Stomach (tissue), 8 donors: ENCODE measurements at regions not wholly inside any gene's neighbourhood (a gene's known extent, or its start where the extent isn't known, plus 50 kb on each side); places are given as distances from the start of the nearest gene placed in this dataset.

Experiments
- DNase-seq, 2 donors: peaks; one replicate each; pipeline versions ENCODE4 v3.0.0 to v3.0.0-alpha.2; 2013 to 2019
- H3K27ac ChIP-seq, 5 donors: fragments of 200-600 bp in 4 of 5; sonication (generic) in 4 of 5; one replicate each; pipeline ENCODE4 v1.5.1; 2013 to 2019; ENCODE audit warnings: mild to moderate bottlenecking in 1 of 5, moderate library complexity in 1 of 5
- H3K27me3 ChIP-seq, 3 donors: fragments of 200-600 bp; sonication (generic); one replicate each; pipeline ENCODE4 v1.5.1; 2017 to 2019; ENCODE audit warnings: mixed run types in 1 of 3
- H3K36me3 ChIP-seq, 4 donors: fragments of 200-600 bp; sonication (generic); 1 replicate in 3 of 4; 2 replicates in 1 of 4; pipeline ENCODE4 v1.5.1; 2016 to 2019
- H3K4me1 ChIP-seq, 4 donors: fragments of 200-600 bp; sonication (generic); one replicate each; pipeline ENCODE4 v1.5.1; 2016 to 2019
- H3K4me3 ChIP-seq, 4 donors: fragments of 200-600 bp; sonication (generic) in 3 of 4; one replicate each; pipeline ENCODE4 v1.5.1; 2016 to 2019; ENCODE audit warnings: mild to moderate bottlenecking in 1 of 4
- H3K9me3 ChIP-seq, 4 donors: fragments of 200-600 bp; sonication (generic); one replicate each; pipeline ENCODE4 v1.5.1; 2016 to 2019
- EP300 ChIP-seq: sonication (generic); formaldehyde crosslinking; IDR thresholded peaks from one replicate; pipeline ENCODE4 v1.6.1; 2017; ENCODE audit warnings: antibody characterized with exemption
- POLR2A ChIP-seq, 4 donors: fragments of 450-650 bp; IDR thresholded peaks; one replicate each; pipeline ENCODE4 v1.6.1; 2016; ENCODE audit warnings: antibody characterized with exemption in 4 of 4, control low read depth in 2 of 4, mild to moderate bottlenecking in 1 of 4, moderate library complexity in 1 of 4
- POLR2AphosphoS5 ChIP-seq, 3 donors: sonication (generic); formaldehyde crosslinking; IDR thresholded peaks; one replicate each; pipeline ENCODE4 v1.6.1; 2016; ENCODE audit warnings: antibody characterized with exemption in 3 of 3
- WGBS, 5 donors: extraction: QIAGEN DNeasy Blood & Tissue Kit in 3 of 5; methylation state at CpG; one replicate each; pipeline versions ENCODE4 v1.1.5 to v1.1.7; 2013 to 2018; 5-methylcytosine and 5-hydroxymethylcytosine counted together
- intact Hi-C: fragments of 100-400 bp; cut with DNase I; formaldehyde crosslinking; loops from one replicate; pipeline ENCODE4 v1.15.1; 2023; ENCODE audit warnings: low total_unique reads
- TF ChIP-seq, protein P1 (sequence below), 7 experiments: fragments of 450-650 bp in 4 of 7; fragments of 200-600 bp in 3 of 7; sonication (generic) in 3 of 7; IDR thresholded peaks; one replicate each; pipeline ENCODE4 v1.5.1; 2016 to 2019; ENCODE audit warnings: antibody characterized with exemption in 7 of 7, control low read depth in 2 of 7, mild to moderate bottlenecking in 1 of 7
- donor health status: healthy with polysubstance abuse.
- donor health status: Bipolar disorder and iron deficiency.
- donor health status: healthy.

DNA sequence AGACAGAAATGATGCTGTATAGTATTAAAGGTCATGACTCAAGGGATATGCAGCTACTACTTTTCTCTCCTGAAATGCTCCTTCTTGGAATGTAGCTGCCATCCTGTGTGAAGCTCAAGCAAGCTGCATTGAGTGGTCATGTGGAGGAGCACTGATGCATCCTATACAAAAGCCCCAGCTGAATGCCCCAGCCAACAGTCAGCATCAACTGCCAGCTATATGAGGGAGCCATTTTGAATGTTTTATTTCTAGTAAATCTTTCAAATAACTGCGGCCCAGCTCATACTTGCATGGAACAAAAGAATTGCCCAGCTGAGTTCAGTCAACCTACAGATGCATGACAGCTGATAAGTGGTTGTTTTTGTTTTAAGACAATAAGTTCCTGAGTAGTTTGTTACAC, 165.0 kb upstream of the GEMIN8 start:
- 74 to 92% (median 90%) methylated on average over 1 of the region's 1 CpG for WGBS, 5 donors
- intact Hi-C loops = no loop called here
- Histone ChIP-seq H3K27ac (no peak overlapping the region), H3K4me1 (no peaks in the 10 kb centered on the region), H3K36me3 (no peaks in the 10 kb centered on the region), H3K9me3 (peaks cover 0 to 9% (median 0%) of the 10 kb centered on the region in 4 donors), H3K27me3 (no peaks in the 10 kb centered on the region), H3K4me3 (no peak overlapping the region)
- TF ChIP-seq, protein P1, sequence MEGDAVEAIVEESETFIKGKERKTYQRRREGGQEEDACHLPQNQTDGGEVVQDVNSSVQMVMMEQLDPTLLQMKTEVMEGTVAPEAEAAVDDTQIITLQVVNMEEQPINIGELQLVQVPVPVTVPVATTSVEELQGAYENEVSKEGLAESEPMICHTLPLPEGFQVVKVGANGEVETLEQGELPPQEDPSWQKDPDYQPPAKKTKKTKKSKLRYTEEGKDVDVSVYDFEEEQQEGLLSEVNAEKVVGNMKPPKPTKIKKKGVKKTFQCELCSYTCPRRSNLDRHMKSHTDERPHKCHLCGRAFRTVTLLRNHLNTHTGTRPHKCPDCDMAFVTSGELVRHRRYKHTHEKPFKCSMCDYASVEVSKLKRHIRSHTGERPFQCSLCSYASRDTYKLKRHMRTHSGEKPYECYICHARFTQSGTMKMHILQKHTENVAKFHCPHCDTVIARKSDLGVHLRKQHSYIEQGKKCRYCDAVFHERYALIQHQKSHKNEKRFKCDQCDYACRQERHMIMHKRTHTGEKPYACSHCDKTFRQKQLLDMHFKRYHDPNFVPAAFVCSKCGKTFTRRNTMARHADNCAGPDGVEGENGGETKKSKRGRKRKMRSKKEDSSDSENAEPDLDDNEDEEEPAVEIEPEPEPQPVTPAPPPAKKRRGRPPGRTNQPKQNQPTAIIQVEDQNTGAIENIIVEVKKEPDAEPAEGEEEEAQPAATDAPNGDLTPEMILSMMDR (IDR thresholded peaks at IDR 0.05) = no peak
- TF ChIP-seq POLR2AphosphoS5 (IDR thresholded peaks at IDR 0.05) = no peak
- no peak for DNase-seq

DNA sequence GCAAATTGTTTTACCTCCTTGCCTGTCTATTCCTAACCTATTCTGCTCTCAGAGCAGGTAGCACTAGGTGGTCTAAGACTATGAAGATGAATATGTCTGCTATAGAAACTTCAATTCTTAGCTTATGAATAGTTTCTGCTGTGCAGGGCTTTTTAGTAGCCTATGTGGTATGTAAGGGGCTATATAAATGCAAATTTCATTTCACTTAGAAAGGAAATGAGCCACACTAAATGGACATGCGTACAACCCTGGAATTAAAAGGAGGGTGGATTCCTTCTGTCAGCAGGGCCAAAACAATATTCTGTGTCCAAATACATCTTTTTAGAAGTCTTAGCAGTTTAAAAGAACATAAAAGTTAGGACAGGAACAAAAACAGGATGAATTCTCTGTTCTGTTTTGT, 163.9 kb upstream of the GEMIN8 start:
- no peaks in the 10 kb centered on the region for H3K36me3 ChIP-seq
- WGBS, 5 donors = 86 to 100% (median 94%) methylated on average over 1 of the region's 1 CpG
- TF ChIP-seq EP300 (no peak), POLR2AphosphoS5 (IDR thresholded peaks at IDR 0.05) (no peak), POLR2A (IDR thresholded peaks at IDR 0.05) (no peak)
- TF ChIP-seq, protein P1 (IDR thresholded peaks at IDR 0.05) = no peak
- H3K27ac ChIP-seq = no peak overlapping the region
- DNase-seq = no peak
- intact Hi-C loops = no loop called here
- H3K27me3 ChIP-seq = no peaks in the 10 kb centered on the region
- H3K4me3 ChIP-seq = no peak overlapping the region
- no peaks in the 10 kb centered on the region for H3K4me1 ChIP-seq
- H3K9me3 ChIP-seq = peaks cover 0 to 15% (median 3%) of the 10 kb centered on the region in 4 donors

DNA sequence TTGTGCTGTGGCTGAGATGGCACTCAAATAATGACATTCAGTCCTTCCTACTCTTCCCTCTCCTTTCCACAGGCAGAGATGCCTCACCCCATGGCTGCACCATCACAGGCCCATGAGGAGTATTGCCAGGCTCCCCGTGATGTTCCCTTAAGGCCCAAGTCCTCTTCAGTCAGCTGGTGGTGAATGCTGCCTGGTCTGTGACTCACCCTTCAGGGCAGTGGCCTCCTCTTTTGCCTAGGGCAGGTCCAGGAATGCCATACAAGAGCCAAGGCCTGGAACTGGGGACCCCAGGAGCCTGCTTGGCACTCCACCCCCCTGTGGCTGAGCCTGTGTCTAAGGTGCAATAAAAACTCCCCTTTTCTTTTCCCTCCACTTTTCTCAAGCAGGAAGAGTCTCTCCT, 144.2 kb upstream of the GEMIN8 start:
- TF ChIP-seq EP300 (no peak), POLR2A (IDR thresholded peaks at IDR 0.05) (no peak), POLR2AphosphoS5 (IDR thresholded peaks at IDR 0.05) (no peak)
- TF ChIP-seq, protein P1 (IDR thresholded peaks at IDR 0.05) = no peak
- 50 to 100% (median 85%) methylated on average over 1 of the region's 1 CpG; no CpG with 5 or more reads in 1 of the 5 donors for WGBS, 5 donors
- no peak overlapping the region for H3K4me3 ChIP-seq
- H3K27me3 ChIP-seq = no peaks in the 10 kb centered on the region
- peaks cover 0 to 4% (median 2%) of the 10 kb centered on the region in 4 donors for H3K9me3 ChIP-seq
- H3K36me3 ChIP-seq = no peaks in the 10 kb centered on the region
- H3K27ac ChIP-seq = no peak overlapping the region
- H3K4me1 ChIP-seq = no peaks in the 10 kb centered on the region
- DNase-seq = no peak
- intact Hi-C loops = no loop called here

DNA sequence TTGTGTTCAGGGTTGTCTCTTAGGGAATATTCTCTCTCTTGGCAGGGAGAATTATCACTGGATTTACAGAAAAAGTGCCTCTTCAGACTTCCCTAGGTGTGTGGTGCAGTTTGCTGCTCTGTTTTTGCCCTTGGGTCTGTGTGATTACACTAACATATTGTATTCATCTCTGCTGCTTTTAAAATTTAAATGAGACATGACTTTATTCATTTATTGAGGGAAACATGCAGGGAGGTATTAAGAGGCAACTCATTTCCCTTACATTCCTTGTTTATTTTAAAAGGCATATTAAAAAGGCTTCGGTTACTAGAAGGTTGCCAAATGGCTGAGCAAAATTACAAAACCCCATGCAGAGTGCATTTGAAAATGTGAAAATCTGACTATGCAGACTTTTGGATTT, 135.1 kb upstream of the GEMIN8 start:
- no peak overlapping the region for H3K4me3 ChIP-seq
- no peaks in the 10 kb centered on the region for H3K36me3 ChIP-seq
- TF ChIP-seq, protein P1 (IDR thresholded peaks at IDR 0.05) = no peak
- TF ChIP-seq POLR2AphosphoS5 (IDR thresholded peaks at IDR 0.05) (no peak), POLR2A (IDR thresholded peaks at IDR 0.05) (no peak), EP300 (no peak)
- WGBS, 5 donors = 74 to 91% (median 87%) methylated on average over 1 of the region's 1 CpG
- intact Hi-C loops = no loop called here
- DNase-seq = no peak
- H3K9me3 ChIP-seq = peaks cover 0 to 16% (median 7%) of the 10 kb centered on the region in 4 donors
- no peaks in the 10 kb centered on the region for H3K27me3 ChIP-seq
- H3K27ac ChIP-seq = no peak overlapping the region
- H3K4me1 ChIP-seq = no peaks in the 10 kb centered on the region
